ENCODE measurements at regions not wholly inside any gene's neighbourhood (a gene's known extent, or its start where the extent isn't known, plus 50 kb on each side); places are given as distances from the start of the nearest gene placed in this dataset.

GRCh38 chr6:112613410-112613809, 266.3 kb downstream of the RFPL4B start:
- TF ChIP-seq CTCF (IDR thresholded peaks at IDR 0.05; ENCODE audit: low read length) (no peak), EZH2 (IDR thresholded peaks at IDR 0.05; ENCODE audit: borderline replicate concordance, low read length) (no peak)
